Ishikawa (cell line): ENCODE measurements at regions not wholly inside any gene's neighbourhood (a gene's known extent, or its start where the extent isn't known, plus 50 kb on each side); places are given as distances from the start of the nearest gene placed in this dataset.

Experiments
- CEBPB ChIP-seq: IDR thresholded peaks from 2 replicates; pipeline ENCODE4 v1.6.1; 2012
- CREB1 ChIP-seq: IDR thresholded peaks from 2 replicates; pipeline ENCODE4 v1.6.1; 2012; ENCODE audit warnings: low read depth
- EGR1 ChIP-seq: IDR thresholded peaks from 2 replicates; pipeline ENCODE4 v1.6.1; 2012
- EP300 ChIP-seq: IDR thresholded peaks from 2 replicates; pipeline ENCODE4 v1.6.1; 2012; ENCODE audit warnings: borderline replicate concordance
- FOXM1 ChIP-seq: IDR thresholded peaks from 2 replicates; pipeline ENCODE4 v1.6.1; 2012; ENCODE audit warnings: low read depth, borderline replicate concordance
- NFIC ChIP-seq: IDR thresholded peaks from 2 replicates; pipeline ENCODE4 v1.6.1; 2012
- RAD21 ChIP-seq: IDR thresholded peaks from 2 replicates; pipeline ENCODE4 v1.6.1; 2012; ENCODE audit warnings: low read depth
- TAF1 ChIP-seq: IDR thresholded peaks from 2 replicates; pipeline ENCODE4 v1.6.1; 2012; ENCODE audit warnings: low read depth, mild to moderate bottlenecking
- TCF12 ChIP-seq: IDR thresholded peaks from 2 replicates; pipeline ENCODE4 v1.6.1; 2012; ENCODE audit warnings: low read depth
- TEAD4 ChIP-seq: IDR thresholded peaks from 2 replicates; pipeline ENCODE4 v1.6.1; 2012
- YY1 ChIP-seq: IDR thresholded peaks from 2 replicates; pipeline ENCODE4 v1.6.1; 2012; ENCODE audit warnings: low read depth
- ZBTB7A ChIP-seq: IDR thresholded peaks from 2 replicates; pipeline ENCODE4 v1.6.1; 2012; ENCODE audit warnings: low read depth
- TF ChIP-seq, protein P1 (sequence below): IDR thresholded peaks from 2 replicates; pipeline ENCODE4 v1.6.1; 2012
- TF ChIP-seq, protein P2 (sequence below): IDR thresholded peaks from 2 replicates; pipeline ENCODE4 v1.6.1; 2012; ENCODE audit warnings: low read depth, mild to moderate bottlenecking
- TF ChIP-seq, protein P3 (sequence below): IDR thresholded peaks from 2 replicates; pipeline ENCODE4 v1.6.1; 2012

DNA sequence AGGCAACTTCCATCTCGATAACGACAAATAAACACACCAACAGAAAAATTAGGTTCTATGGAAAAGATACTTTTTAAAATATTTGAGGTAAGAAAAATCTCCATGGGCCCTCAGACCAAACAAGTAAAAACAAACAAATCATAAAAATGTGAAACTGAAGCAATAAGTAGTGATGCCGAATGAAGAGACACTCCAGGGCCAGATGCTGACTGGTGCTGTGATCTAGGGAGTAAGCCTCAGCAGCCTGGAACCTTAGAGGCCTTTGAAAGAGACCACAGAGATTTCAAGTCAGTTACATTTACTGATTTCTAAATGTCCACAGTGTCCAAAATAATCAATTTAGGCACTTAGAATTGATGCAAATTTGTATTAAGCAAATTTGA lies 1144.7 kb downstream of the CNTNAP5 start:
- TF ChIP-seq CREB1 (no peak), ZBTB7A (no peak), CEBPB (no peak), FOXM1 (no peak), EP300 (no peak), YY1 (no peak), TEAD4 (no peak)
- TF ChIP-seq, protein P1, sequence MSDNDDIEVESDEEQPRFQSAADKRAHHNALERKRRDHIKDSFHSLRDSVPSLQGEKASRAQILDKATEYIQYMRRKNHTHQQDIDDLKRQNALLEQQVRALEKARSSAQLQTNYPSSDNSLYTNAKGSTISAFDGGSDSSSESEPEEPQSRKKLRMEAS, result no peak
- TF ChIP-seq, protein P2, sequence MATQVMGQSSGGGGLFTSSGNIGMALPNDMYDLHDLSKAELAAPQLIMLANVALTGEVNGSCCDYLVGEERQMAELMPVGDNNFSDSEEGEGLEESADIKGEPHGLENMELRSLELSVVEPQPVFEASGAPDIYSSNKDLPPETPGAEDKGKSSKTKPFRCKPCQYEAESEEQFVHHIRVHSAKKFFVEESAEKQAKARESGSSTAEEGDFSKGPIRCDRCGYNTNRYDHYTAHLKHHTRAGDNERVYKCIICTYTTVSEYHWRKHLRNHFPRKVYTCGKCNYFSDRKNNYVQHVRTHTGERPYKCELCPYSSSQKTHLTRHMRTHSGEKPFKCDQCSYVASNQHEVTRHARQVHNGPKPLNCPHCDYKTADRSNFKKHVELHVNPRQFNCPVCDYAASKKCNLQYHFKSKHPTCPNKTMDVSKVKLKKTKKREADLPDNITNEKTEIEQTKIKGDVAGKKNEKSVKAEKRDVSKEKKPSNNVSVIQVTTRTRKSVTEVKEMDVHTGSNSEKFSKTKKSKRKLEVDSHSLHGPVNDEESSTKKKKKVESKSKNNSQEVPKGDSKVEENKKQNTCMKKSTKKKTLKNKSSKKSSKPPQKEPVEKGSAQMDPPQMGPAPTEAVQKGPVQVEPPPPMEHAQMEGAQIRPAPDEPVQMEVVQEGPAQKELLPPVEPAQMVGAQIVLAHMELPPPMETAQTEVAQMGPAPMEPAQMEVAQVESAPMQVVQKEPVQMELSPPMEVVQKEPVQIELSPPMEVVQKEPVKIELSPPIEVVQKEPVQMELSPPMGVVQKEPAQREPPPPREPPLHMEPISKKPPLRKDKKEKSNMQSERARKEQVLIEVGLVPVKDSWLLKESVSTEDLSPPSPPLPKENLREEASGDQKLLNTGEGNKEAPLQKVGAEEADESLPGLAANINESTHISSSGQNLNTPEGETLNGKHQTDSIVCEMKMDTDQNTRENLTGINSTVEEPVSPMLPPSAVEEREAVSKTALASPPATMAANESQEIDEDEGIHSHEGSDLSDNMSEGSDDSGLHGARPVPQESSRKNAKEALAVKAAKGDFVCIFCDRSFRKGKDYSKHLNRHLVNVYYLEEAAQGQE, result no peak

DNA sequence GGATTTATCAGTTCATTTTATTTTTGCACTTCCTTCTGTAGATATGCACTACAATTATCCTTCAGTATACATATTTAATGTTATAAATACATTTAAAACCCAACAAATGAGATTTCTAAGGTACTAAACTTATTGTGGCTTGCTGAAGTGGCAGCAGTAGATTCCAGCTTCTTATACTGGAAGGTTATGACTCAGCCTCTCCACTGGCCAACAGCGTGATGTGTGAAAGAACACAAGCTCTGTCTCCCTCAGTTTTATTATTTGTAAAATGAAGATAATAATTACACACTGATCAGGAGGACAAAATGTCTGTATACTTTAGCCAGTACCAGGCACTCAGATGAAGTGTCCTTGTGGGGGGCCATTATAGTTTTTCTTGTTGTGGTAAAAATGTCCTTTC lies 1147.1 kb downstream of the CNTNAP5 start:
- TF ChIP-seq CREB1 (no peak), ZBTB7A (no peak), NFIC (no peak), EGR1 (no peak), TAF1 (no peak), RAD21 (no peak), YY1 (no peak), EP300 (no peak), TEAD4 (no peak), CEBPB (no peak), FOXM1 (no peak), TCF12 (no peak)
- TF ChIP-seq, protein P3, sequence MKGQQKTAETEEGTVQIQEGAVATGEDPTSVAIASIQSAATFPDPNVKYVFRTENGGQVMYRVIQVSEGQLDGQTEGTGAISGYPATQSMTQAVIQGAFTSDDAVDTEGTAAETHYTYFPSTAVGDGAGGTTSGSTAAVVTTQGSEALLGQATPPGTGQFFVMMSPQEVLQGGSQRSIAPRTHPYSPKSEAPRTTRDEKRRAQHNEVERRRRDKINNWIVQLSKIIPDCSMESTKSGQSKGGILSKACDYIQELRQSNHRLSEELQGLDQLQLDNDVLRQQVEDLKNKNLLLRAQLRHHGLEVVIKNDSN, result no peak
- TF ChIP-seq, protein P1, result no peak
- TF ChIP-seq, protein P2, result no peak

DNA sequence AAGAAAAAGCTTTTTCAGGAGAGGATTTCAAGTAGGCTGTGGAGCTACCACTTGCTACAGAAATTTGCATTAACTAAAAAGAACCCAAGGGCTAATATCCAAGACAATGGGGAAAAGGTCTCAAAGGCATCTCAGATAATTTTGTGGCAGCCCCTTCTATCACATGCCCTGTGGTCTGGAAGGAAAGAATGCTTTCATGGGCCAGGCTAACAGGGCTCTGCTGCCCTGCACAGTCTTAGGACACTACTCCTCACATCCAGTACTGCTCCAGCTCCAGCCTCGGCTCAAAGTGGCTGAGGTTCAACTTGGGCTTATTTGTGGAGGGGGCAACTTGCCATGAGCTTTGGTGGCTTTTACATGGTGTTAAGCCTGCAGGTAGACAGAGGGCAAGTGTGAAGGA lies 1150.3 kb downstream of the CNTNAP5 start:
- no peak for TF ChIP-seq NFIC
- no peak for TF ChIP-seq FOXM1

DNA sequence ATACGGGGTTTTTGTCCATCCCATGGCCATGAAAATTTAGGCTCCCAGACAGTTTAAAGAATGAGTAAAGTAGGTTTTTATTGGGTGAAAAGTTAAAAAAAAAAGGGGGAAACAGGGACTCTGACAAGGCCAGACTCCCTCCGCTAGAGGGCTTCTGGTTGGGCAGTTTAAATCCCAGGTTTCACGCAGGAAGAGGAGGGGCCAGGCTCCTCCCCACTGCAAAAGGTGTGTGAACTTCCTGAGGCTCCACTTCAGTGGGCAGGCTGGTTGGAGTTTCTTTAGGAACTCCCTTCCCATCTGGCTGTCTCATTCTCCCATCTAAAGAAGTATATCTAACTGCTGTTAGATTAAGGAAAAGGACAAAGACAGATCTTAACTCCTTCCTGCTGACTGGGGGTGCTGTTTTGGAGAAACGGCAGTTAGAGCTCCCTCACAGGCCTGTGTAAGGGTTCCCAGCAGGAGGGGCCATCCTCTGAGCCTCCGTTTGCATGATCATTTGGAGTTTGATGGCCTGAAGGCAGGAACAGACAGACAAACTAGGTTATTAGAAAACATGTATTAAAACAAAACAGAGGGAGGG lies 1160.7 kb downstream of the CNTNAP5 start:
- TF ChIP-seq RAD21, result no peak
- no peak for TF ChIP-seq ZBTB7A
- no peak for TF ChIP-seq NFIC
- TF ChIP-seq, protein P1, result no peak
- TF ChIP-seq TEAD4, result no peak

DNA sequence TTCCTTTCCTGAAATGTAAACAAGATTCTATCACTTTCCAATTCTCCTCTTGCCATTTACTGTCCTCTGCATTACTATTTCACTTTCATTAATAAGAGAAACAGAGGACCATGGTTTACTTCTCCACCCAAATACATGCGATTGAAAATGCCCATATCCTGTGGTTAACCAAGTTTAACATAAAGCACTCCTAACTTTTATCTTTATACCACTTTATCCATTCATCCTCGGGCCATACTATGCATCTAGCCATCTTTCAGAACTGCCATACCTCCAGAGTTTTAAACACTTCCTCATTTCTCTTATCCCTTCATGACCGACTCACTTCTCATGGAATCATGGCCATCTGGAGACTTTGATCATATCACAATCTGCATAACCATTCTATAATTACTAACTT lies 1182.3 kb downstream of the CNTNAP5 start:
- TF ChIP-seq, protein P2, result no peak
- TF ChIP-seq NFIC (no peak), EP300 (no peak), TCF12 (no peak)

DNA sequence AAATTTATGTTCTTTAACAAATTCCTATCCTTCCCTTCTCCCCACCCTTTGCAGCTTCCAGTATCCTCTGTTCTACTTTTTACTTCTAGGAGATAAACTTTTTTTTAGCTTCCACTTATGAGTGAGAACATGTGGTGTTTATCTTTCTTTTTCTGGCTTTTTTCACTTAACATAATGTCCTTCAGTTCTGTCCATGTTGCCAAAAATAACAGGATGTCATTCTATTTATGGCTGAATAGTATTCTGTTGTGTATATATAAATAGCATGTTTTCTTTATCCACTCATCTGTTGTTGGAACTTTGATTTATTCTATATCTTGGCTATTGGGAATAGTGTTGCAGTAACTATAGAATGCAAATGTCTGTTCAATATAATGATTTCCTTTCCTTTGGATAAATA lies 1191.2 kb downstream of the CNTNAP5 start:
- no peak for TF ChIP-seq EP300
- no peak for TF ChIP-seq NFIC
- TF ChIP-seq, protein P1, result no peak
- TF ChIP-seq RAD21, result no peak
- TF ChIP-seq TCF12, result no peak
- no peak for TF ChIP-seq ZBTB7A
- no peak for TF ChIP-seq TEAD4
- no peak for TF ChIP-seq TAF1
- TF ChIP-seq, protein P2, result no peak
- TF ChIP-seq CREB1, result no peak
- TF ChIP-seq, protein P3, result no peak
- no peak for TF ChIP-seq CEBPB
- no peak for TF ChIP-seq EGR1
- TF ChIP-seq FOXM1, result no peak
- no peak for TF ChIP-seq YY1
